SK-N-SH (cell line): ENCODE measurements at regions not wholly inside any gene's neighbourhood (a gene's known extent, or its start where the extent isn't known, plus 50 kb on each side); places are given as distances from the start of the nearest gene placed in this dataset.

Experiments used
- CHD2 ChIP-seq: fragments of 150-350 bp; IDR thresholded peaks from 2 replicates; pipeline ENCODE4 v1.6.1; 2018; ENCODE audit warnings: low read length; ENCODE audit not compliant: partially characterized antibody
- EP300 ChIP-seq, 2 experiments: IDR thresholded peaks; 2 replicates each; pipeline versions ENCODE4 v1.4.0 to v1.6.1; 2012; ENCODE audit warnings: borderline replicate concordance in 1 of 2, low read depth in 1 of 2, low read length in 1 of 2
- EZH2phosphoT487 ChIP-seq: fragments of 200-600 bp; sonication (generic); IDR thresholded peaks from 2 replicates; pipeline ENCODE4 v1.6.1; 2017; ENCODE audit warnings: low read depth, mixed run types, mild to moderate bottlenecking, antibody characterized with exemption, moderate library complexity, borderline replicate concordance
- FOXM1 ChIP-seq: IDR thresholded peaks from 2 replicates; pipeline ENCODE4 v1.4.0; 2012; ENCODE audit warnings: low read depth, mild to moderate bottlenecking
- GATA2 ChIP-seq: sonication (generic); formaldehyde crosslinking; IDR thresholded peaks from 2 replicates; pipeline ENCODE4 v1.5.0; 2020; ENCODE audit warnings: mild to moderate bottlenecking, missing genetic modification reagents
- JUND ChIP-seq: IDR thresholded peaks from 2 replicates; pipeline ENCODE4 v1.4.0; 2012
- POLR2AphosphoS5 ChIP-seq: IDR thresholded peaks from 2 replicates; pipeline ENCODE4 v1.6.1; 2012; ENCODE audit warnings: low read depth, low read length
- SMC3 ChIP-seq: IDR thresholded peaks from 2 replicates; pipeline ENCODE4 v1.6.1; 2012; ENCODE audit warnings: low read depth, low read length, improper control_type of control experiment
- TAF1 ChIP-seq: IDR thresholded peaks from 2 replicates; pipeline ENCODE4 v1.6.1; 2012; ENCODE audit warnings: low read depth, mild to moderate bottlenecking, low read length, moderate library complexity, borderline replicate concordance
- YY1 ChIP-seq: IDR thresholded peaks from 2 replicates; pipeline ENCODE4 v1.4.0; 2012; ENCODE audit warnings: low read depth, mild to moderate bottlenecking
- TF ChIP-seq, protein P1 (sequence below): fragments of 200-600 bp; sonication (generic); IDR thresholded peaks from 2 replicates; pipeline ENCODE4 v1.6.1; 2017; ENCODE audit warnings: antibody characterized with exemption, mild to moderate bottlenecking, moderate library complexity
- TF ChIP-seq, protein P2 (sequence below): IDR thresholded peaks from 2 replicates; pipeline ENCODE4 v1.4.0; 2012; ENCODE audit warnings: low read depth
- TF ChIP-seq, protein P3 (sequence below): IDR thresholded peaks from 2 replicates; pipeline ENCODE4; 2012

DNA sequence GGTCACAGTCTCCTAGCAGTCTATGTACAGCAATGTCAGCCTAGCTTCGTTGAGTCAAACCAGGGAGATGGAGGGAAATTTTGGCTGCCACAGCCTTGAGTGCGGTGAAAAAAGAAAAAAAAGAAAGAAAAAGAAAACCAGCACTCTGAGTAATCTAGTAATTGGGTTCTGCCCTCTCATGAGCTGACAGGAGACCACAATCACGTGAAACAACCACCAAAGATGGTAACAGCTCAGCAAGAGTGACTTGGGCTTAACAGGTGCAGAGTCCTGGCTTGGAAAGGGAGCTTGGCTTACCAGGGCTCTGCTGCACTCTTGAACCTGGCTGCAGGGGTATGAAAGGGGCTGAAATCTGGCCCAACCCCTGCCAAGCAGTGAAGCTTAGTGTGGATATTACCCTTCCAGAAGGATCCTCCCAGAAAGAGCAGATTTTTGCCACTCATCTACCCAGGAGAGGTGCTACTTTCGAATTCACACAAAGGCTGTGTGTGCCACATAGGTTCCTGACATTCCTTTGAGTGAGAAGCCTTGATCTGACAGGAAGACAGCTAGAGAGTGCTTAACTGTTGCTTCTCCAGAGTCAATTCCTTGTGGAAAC, 350.3 kb downstream of the PTTG2 start:
- TF ChIP-seq, protein P1, sequence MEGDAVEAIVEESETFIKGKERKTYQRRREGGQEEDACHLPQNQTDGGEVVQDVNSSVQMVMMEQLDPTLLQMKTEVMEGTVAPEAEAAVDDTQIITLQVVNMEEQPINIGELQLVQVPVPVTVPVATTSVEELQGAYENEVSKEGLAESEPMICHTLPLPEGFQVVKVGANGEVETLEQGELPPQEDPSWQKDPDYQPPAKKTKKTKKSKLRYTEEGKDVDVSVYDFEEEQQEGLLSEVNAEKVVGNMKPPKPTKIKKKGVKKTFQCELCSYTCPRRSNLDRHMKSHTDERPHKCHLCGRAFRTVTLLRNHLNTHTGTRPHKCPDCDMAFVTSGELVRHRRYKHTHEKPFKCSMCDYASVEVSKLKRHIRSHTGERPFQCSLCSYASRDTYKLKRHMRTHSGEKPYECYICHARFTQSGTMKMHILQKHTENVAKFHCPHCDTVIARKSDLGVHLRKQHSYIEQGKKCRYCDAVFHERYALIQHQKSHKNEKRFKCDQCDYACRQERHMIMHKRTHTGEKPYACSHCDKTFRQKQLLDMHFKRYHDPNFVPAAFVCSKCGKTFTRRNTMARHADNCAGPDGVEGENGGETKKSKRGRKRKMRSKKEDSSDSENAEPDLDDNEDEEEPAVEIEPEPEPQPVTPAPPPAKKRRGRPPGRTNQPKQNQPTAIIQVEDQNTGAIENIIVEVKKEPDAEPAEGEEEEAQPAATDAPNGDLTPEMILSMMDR, result no peak
- TF ChIP-seq JUND (no peak), POLR2AphosphoS5 (no peak), GATA2 (CRISPR knock-in tag) (no peak), CHD2 (no peak), FOXM1 (no peak), TAF1 (no peak), YY1 (no peak), EP300 (IDR thresholded peaks at IDR 0.05; ENCODE audit: borderline replicate concordance in 1 of 2, low read depth in 1 of 2, low read length in 1 of 2) (no peak), SMC3 (no peak), EZH2phosphoT487 (no peak)
- TF ChIP-seq, protein P2, sequence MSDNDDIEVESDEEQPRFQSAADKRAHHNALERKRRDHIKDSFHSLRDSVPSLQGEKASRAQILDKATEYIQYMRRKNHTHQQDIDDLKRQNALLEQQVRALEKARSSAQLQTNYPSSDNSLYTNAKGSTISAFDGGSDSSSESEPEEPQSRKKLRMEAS, result no peak
- TF ChIP-seq, protein P3, sequence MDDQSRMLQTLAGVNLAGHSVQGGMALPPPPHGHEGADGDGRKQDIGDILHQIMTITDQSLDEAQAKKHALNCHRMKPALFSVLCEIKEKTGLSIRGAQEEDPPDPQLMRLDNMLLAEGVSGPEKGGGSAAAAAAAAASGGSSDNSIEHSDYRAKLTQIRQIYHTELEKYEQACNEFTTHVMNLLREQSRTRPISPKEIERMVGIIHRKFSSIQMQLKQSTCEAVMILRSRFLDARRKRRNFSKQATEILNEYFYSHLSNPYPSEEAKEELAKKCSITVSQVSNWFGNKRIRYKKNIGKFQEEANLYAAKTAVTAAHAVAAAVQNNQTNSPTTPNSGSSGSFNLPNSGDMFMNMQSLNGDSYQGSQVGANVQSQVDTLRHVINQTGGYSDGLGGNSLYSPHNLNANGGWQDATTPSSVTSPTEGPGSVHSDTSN, result no peak
